HCT116 (cell line): ENCODE measurements at regions not wholly inside any gene's neighbourhood (a gene's known extent, or its start where the extent isn't known, plus 50 kb on each side); places are given as distances from the start of the nearest gene placed in this dataset.

ENCODE experiments used
- ATAC-seq: fragments of 200-7000 bp; cut with Tn5 transposase; 2 replicates; pipeline ENCODE4 v1.9.1; 2020; ENCODE audit warnings: mild to moderate bottlenecking, moderate library complexity
- BruUV-seq: library from RNA; stranded (reverse); fragments of 400-500 nt; replicated peaks from 2 replicates; lab custom pipeline; 2021; lab: Mats Ljungman, UMichigan
- CTCF ChIA-PET: fragments of 300-600 bp; sonication (Branson Sonifier 250); formaldehyde crosslinking; loops from one replicate; lab custom pipeline; 2021; ENCODE audit warnings: antibody characterized with exemption; lab: Charles Lee
- POLR2A ChIA-PET: fragments of 300-600, 350-600 bp; sonication (Branson Sonifier 250); formaldehyde crosslinking; loops from one replicate; lab custom pipeline; 2021; ENCODE audit warnings: antibody characterized with exemption; lab: Charles Lee
- RAD21 ChIA-PET, 2 experiments: fragments of 300-600 bp; sonication (Branson Sonifier 250); formaldehyde crosslinking; loops; one replicate each; lab custom pipeline; 2023; ENCODE audit warnings: low total read pairs in 2 of 2; ENCODE audit not compliant: uncharacterized antibody in 2 of 2, unreplicated experiment in 2 of 2, low non-redundant PET in 1 of 2; lab: Charles Lee
- DNase-seq: peaks from one replicate; pipeline ENCODE4 v3.0.0-alpha.2; 2010; ENCODE audit warnings: low read depth, low spot score
- H2AFZ ChIP-seq: fragments of 200-600 bp; shearing (Covaris generic), sonication (generic); 2 replicates; pipeline ENCODE4 v1.6.1; 2017; ENCODE audit warnings: low read depth, mixed run types, mixed read lengths, antibody characterized with exemption, low read length; ENCODE audit not compliant: poor library complexity, severe bottlenecking
- H3K27ac ChIP-seq: 2 replicates; pipeline ENCODE4 v1.5.1; 2012; ENCODE audit warnings: low read depth, low read length
- H3K27me3 ChIP-seq: fragments of 200-600 bp; sonication (generic); 2 replicates; pipeline ENCODE4 v1.6.1; 2016; ENCODE audit warnings: mixed run types, low read length, mixed read lengths; ENCODE audit not compliant: insufficient read depth
- H3K36me3 ChIP-seq, 2 experiments: fragments of 200-500 bp in 1 of 2; fragments of 200-600 bp in 1 of 2; sonication (Bioruptor generic) in 1 of 2; sonication (generic) in 1 of 2; 2 replicates each; pipeline versions ENCODE4 v1.5.1 to v1.6.1; 2014 to 2016; ENCODE audit warnings: low read length in 2 of 2, inconsistent platforms in 1 of 2, mixed read lengths in 1 of 2, mixed run types in 1 of 2; ENCODE audit not compliant: insufficient read depth in 2 of 2, control insufficient read depth in 1 of 2
- H3K4me1 ChIP-seq, 2 experiments: fragments of 200-600 bp in 1 of 2; sonication (generic) in 1 of 2; 2 replicates each; pipeline versions ENCODE4 v1.5.1 to v1.6.1; 2012 to 2017; ENCODE audit warnings: low read length in 2 of 2, inconsistent platforms in 1 of 2, mild to moderate bottlenecking in 1 of 2, mixed read lengths in 1 of 2, mixed run types in 1 of 2, moderate library complexity in 1 of 2; ENCODE audit not compliant: insufficient read depth in 2 of 2, control insufficient read depth in 1 of 2
- H3K4me2 ChIP-seq: fragments of 200-600 bp; sonication (generic); 2 replicates; pipeline ENCODE4 v1.6.1; 2017; ENCODE audit warnings: mixed run types, low read length, mixed read lengths
- H3K4me3 ChIP-seq, 2 experiments: fragments of 200-600 bp in 1 of 2; sonication (generic) in 1 of 2; replicated peaks in 1 of 2; 2 replicates each; pipeline ENCODE4 v1.5.1; 2011 to 2016; ENCODE audit warnings: low read length in 2 of 2, control low read depth in 1 of 2, low read depth in 1 of 2, mild to moderate bottlenecking in 1 of 2, mixed read lengths in 1 of 2, mixed run types in 1 of 2
- H3K79me2 ChIP-seq: fragments of 200-600 bp; sonication (generic); 2 replicates; pipeline ENCODE4 v1.6.1; 2017; ENCODE audit warnings: mild to moderate bottlenecking, mixed run types, low read length, moderate library complexity, mixed read lengths; ENCODE audit not compliant: insufficient read depth
- H3K9ac ChIP-seq: fragments of 200-600 bp; sonication (generic); 2 replicates; pipeline ENCODE4 v1.6.1; 2016; ENCODE audit warnings: low read length, mixed read lengths
- H3K9me2 ChIP-seq: fragments of 200-600 bp; sonication (generic), shearing (Covaris generic); 2 replicates; pipeline ENCODE4 v1.6.1; 2017; ENCODE audit warnings: mixed run types, mild to moderate bottlenecking, moderate library complexity; ENCODE audit not compliant: insufficient read depth
- H3K9me3 ChIP-seq, 2 experiments: fragments of 200-500 bp in 1 of 2; fragments of 200-600 bp in 1 of 2; sonication (Bioruptor generic) in 1 of 2; sonication (generic) in 1 of 2; 2 replicates each; pipeline ENCODE4 v1.6.1; 2014 to 2017; ENCODE audit warnings: low read length in 2 of 2, mixed read lengths in 2 of 2, inconsistent platforms in 1 of 2, low read depth in 1 of 2, mild to moderate bottlenecking in 1 of 2, mixed run types in 1 of 2, moderate library complexity in 1 of 2; ENCODE audit not compliant: control insufficient read depth in 1 of 2, insufficient read depth in 1 of 2
- H4K20me1 ChIP-seq: fragments of 200-600 bp; sonication (generic), shearing (Covaris generic); 2 replicates; pipeline ENCODE4 v1.6.1; 2017; ENCODE audit warnings: mixed run types, mild to moderate bottlenecking, moderate library complexity; ENCODE audit not compliant: insufficient read depth
- ELF1 ChIP-seq: IDR thresholded peaks from 2 replicates; pipeline ENCODE4 v1.6.1; 2012; ENCODE audit warnings: low read depth, borderline replicate concordance
- FOSL1 ChIP-seq: IDR thresholded peaks from 2 replicates; pipeline ENCODE4 v1.6.1; 2012; ENCODE audit warnings: low read depth
- POLR2A ChIP-seq: IDR thresholded peaks from 2 replicates; pipeline ENCODE4 v1.7.0; 2011; ENCODE audit warnings: borderline replicate concordance; ENCODE audit not compliant: insufficient read depth, insufficient read length; ENCODE audit errors: extremely low read depth
- RAD21 ChIP-seq: IDR thresholded peaks from 2 replicates; pipeline ENCODE4 v1.6.1; 2012; ENCODE audit warnings: low read depth, mild to moderate bottlenecking
- SP1 ChIP-seq: IDR thresholded peaks from 2 replicates; pipeline ENCODE4 v1.6.1; 2012; ENCODE audit warnings: low read depth
- SRF ChIP-seq: IDR thresholded peaks from 2 replicates; pipeline ENCODE4 v1.6.1; 2012; ENCODE audit warnings: low read depth
- TCF7L2 ChIP-seq: IDR thresholded peaks from 2 replicates; pipeline ENCODE4 v1.7.0; 2011; ENCODE audit warnings: borderline replicate concordance, inconsistent platforms; ENCODE audit not compliant: insufficient read depth, insufficient read length; ENCODE audit errors: extremely low read depth
- ZNF274 ChIP-seq: fragments of 200-500 bp; sonication (Bioruptor generic); IDR thresholded peaks from 2 replicates; pipeline ENCODE4 v1.6.1; 2014; ENCODE audit warnings: mild to moderate bottlenecking, low read depth, low read length, inconsistent platforms
- intact Hi-C: fragments of 100-400 bp; cut with micrococcal nuclease; formaldehyde crosslinking; loops from 2 replicates; pipeline ENCODE4 v1.10.0; 2022
- TF ChIP-seq, protein P1 (sequence below): IDR thresholded peaks from 2 replicates; pipeline ENCODE4 v1.6.1; 2011; ENCODE audit warnings: mild to moderate bottlenecking, low read length, moderate library complexity; ENCODE audit not compliant: insufficient replicate concordance; ENCODE audit errors: extremely low read depth
- TF ChIP-seq, protein P2 (sequence below): IDR thresholded peaks from 2 replicates; pipeline ENCODE4 v1.6.1; 2012
- TF ChIP-seq, protein P3 (sequence below): IDR thresholded peaks from 2 replicates; pipeline ENCODE4 v1.6.1; 2012; ENCODE audit warnings: low read depth

DNA sequence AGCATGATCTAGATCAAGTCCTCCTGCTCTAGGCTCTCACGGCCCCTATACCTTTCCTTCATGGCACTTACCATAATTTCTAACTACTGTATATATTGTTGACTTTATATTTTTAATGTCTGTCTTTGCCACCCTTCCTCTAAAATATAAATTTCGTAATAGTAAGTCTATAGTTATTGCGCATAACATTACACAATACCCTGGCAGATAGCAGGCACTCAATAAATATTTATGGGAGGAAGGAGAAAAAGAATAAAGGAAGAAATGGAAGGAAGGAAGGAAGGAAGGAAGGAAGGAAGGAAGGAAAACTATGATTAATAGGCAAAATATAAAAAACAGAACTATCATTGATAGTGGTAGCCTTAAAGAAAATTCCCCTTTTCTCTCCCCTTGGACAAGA lies 190.3 kb upstream of the LMCD1 start:
- H2AFZ ChIP-seq = no peak overlapping the region
- H3K4me3 ChIP-seq = no peak overlapping the region
- POLR2A ChIA-PET = no interaction called here
- H3K9me2 ChIP-seq = no peaks in the 10 kb centered on the region
- no peaks in the 10 kb centered on the region for H3K4me1 ChIP-seq
- H3K9me3 ChIP-seq = no peaks in the 10 kb centered on the region
- no peak for TF ChIP-seq SP1
- TF ChIP-seq, protein P1, sequence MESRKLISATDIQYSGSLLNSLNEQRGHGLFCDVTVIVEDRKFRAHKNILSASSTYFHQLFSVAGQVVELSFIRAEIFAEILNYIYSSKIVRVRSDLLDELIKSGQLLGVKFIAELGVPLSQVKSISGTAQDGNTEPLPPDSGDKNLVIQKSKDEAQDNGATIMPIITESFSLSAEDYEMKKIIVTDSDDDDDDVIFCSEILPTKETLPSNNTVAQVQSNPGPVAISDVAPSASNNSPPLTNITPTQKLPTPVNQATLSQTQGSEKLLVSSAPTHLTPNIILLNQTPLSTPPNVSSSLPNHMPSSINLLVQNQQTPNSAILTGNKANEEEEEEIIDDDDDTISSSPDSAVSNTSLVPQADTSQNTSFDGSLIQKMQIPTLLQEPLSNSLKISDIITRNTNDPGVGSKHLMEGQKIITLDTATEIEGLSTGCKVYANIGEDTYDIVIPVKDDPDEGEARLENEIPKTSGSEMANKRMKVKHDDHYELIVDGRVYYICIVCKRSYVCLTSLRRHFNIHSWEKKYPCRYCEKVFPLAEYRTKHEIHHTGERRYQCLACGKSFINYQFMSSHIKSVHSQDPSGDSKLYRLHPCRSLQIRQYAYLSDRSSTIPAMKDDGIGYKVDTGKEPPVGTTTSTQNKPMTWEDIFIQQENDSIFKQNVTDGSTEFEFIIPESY = no peak
- TF ChIP-seq, protein P2, sequence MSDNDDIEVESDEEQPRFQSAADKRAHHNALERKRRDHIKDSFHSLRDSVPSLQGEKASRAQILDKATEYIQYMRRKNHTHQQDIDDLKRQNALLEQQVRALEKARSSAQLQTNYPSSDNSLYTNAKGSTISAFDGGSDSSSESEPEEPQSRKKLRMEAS = no peak
- H3K27me3 ChIP-seq = 0 out of 2 replicates have a peak, but pooled peaks cover 3% of the 10 kb centered on the region
- no TSS peak for BruUV-seq
- no peak overlapping the region for H3K4me2 ChIP-seq
- no peaks in the 10 kb centered on the region for H4K20me1 ChIP-seq
- ATAC-seq (no peak), DNase-seq (no peak)
- no peaks in the 10 kb centered on the region for H3K79me2 ChIP-seq
- CTCF ChIA-PET = no interaction called here
- H3K9ac ChIP-seq = no peak overlapping the region
- intact Hi-C loops = no loop called here
- no peaks in the 10 kb centered on the region for H3K36me3 ChIP-seq
- H3K27ac ChIP-seq = no peak overlapping the region
- RAD21 ChIA-PET = no interaction called here

DNA sequence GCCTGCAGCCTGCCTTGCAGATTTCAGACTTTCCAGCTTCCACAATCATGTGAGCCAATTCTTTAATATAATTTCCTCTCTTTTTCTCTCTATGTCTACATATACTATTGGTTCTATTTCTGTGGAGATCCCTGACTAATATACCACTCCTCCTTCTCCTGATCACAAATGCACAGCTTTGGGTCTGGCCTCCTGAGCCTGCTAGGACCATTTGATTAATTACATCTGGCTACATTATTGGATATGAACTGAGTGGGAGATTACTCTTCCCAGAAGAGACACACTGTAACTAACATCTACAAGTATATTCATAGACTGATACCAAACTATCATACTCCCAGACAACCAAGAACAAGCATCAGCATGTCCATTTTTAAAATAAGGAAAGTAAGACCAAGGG lies 188.9 kb upstream of the LMCD1 start:
- DNase-seq = no peak
- no TSS peak for BruUV-seq
- H3K27me3 ChIP-seq = no peaks in the 10 kb centered on the region
- CTCF ChIA-PET = no interaction called here
- no peaks in the 10 kb centered on the region for H3K36me3 ChIP-seq
- H3K27ac ChIP-seq = no peak overlapping the region
- H2AFZ ChIP-seq = no peak overlapping the region
- H4K20me1 ChIP-seq = no peaks in the 10 kb centered on the region
- RAD21 ChIA-PET = no interaction called here
- no peak overlapping the region for H3K9ac ChIP-seq
- no peak overlapping the region for H3K4me2 ChIP-seq
- H3K79me2 ChIP-seq = no peaks in the 10 kb centered on the region
- H3K9me2 ChIP-seq = no peaks in the 10 kb centered on the region
- intact Hi-C loops = no loop called here
- POLR2A ChIA-PET = no interaction called here
- H3K4me1 ChIP-seq = no peaks in the 10 kb centered on the region
- no peaks in the 10 kb centered on the region for H3K9me3 ChIP-seq
- no peak overlapping the region for H3K4me3 ChIP-seq
- no peak for ATAC-seq
- TF ChIP-seq, protein P1 = no peak
- no peak for TF ChIP-seq ZNF274
- no peak for TF ChIP-seq TCF7L2
- no peak for TF ChIP-seq FOSL1
- no peak for TF ChIP-seq ELF1
- TF ChIP-seq, protein P3, sequence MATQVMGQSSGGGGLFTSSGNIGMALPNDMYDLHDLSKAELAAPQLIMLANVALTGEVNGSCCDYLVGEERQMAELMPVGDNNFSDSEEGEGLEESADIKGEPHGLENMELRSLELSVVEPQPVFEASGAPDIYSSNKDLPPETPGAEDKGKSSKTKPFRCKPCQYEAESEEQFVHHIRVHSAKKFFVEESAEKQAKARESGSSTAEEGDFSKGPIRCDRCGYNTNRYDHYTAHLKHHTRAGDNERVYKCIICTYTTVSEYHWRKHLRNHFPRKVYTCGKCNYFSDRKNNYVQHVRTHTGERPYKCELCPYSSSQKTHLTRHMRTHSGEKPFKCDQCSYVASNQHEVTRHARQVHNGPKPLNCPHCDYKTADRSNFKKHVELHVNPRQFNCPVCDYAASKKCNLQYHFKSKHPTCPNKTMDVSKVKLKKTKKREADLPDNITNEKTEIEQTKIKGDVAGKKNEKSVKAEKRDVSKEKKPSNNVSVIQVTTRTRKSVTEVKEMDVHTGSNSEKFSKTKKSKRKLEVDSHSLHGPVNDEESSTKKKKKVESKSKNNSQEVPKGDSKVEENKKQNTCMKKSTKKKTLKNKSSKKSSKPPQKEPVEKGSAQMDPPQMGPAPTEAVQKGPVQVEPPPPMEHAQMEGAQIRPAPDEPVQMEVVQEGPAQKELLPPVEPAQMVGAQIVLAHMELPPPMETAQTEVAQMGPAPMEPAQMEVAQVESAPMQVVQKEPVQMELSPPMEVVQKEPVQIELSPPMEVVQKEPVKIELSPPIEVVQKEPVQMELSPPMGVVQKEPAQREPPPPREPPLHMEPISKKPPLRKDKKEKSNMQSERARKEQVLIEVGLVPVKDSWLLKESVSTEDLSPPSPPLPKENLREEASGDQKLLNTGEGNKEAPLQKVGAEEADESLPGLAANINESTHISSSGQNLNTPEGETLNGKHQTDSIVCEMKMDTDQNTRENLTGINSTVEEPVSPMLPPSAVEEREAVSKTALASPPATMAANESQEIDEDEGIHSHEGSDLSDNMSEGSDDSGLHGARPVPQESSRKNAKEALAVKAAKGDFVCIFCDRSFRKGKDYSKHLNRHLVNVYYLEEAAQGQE = no peak
- no peak for TF ChIP-seq POLR2A
- no peak for TF ChIP-seq SRF
- no peak for TF ChIP-seq RAD21
